ENCODE measurements at regions not wholly inside any gene's neighbourhood (a gene's known extent, or its start where the extent isn't known, plus 50 kb on each side); places are given as distances from the start of the nearest gene placed in this dataset.
A peak's percentile ranks its signal among the peaks of the same experiment; 100 is the strongest.
"Not testable (repeated sequence)": the region's sequence is repeated elsewhere in the genome, so short reads cannot be mapped to it uniquely, and the experiment has no call there.

DNA sequence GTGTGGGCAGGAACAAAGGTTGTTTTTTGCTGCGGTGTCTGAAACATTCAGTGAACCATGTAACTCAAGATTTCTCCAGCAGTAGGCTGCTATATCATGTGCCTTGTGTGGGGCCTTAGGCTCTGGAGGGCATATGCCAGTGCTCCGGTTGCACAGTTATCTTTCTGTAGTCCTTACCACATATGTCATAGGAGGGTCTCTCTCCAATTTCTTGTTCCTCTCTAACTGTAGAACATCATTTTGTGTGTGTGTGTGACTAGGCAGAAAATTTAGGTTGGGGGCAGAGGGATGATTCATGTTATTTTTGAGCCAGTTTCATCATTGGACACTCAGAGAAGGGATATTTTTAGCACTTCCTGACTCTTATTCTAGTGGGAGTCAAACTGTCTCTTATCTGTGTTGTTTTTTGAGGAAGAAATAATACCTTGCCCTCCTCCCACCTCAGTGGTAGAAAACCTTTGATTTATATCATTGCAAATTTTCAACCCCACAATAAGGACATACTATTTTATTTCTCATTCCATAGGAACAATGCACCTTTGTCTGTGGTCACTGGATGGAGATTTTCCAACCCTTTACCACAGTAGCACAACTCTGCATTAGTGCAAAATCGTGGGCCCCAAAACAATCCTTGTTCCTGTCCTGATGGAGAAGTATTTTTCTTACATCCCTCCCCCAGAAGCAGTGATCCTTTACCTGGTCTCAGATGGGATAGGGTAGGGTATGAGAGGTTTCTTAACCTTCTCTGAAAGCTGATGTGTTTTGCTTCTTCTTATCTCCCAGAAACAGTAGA lies 113.9 kb downstream of the CCDC74A start:
- no peak for DNase-seq

DNA sequence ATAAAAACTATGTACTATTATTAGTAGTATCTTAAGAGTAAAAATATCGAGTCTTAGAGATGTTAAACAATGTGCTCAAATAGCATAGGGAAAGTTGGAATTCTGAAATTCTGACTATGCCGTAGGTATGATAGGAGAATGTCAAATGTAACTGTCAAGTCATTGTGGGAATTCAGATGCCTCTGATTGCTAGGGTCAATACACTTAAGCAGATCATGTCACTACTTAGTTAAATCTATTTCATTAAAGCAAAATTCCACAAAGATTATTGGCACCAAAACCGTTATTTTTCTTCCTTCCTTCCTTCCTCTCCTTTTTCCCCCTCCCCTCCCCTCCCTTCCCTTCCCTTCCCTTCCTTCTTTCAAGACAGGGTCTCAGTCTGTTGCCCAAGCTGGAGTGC lies 115.5 kb downstream of the CCDC74A start:
- DNase-seq: not testable (repeated sequence)

DNA sequence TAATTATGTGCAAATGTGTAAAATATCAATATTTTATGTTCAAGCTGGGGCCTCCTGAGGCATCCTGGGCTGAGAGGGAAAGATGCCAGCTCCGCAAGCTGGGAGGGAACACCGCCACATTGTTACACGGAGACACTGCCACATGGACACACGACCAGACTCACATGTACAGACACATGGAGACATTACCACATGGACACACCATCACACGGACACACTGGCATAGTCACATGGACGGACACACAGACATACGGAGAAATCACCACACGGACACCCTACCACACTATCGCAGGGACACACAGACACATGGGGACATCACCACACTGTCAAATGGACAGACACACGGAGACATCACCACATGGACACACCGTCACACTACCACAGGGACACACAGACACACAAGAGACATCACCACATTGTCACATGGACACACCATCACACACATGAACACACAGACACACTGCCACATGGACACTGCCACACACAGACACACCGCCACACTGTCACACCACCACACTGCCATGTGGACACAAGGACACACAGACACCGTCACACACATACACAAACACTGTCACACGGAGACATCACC lies 117.6 kb downstream of the CCDC74A start:
- no peak for DNase-seq

DNA sequence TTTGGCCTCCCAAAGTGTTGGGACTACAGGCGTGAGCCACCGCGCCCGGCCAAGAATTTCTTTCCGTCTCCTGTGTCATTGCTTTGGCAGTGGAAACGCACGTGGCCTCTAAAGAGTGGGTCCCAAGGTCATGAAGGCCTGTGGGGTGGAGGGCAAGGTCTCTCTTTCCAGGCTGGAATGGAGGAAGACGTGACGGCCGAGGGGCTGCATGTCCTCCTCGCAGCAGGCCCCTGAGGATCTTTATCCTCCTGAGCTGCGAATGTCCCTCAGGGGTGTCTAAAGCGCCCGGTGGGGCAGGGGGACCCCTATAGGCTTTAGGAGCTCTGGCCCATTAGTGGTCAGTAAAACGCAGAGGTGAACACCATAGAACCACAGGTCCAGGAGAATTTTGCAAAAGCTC lies 118.5 kb downstream of the CCDC74A start:
- DNase-seq: not testable (repeated sequence)

DNA sequence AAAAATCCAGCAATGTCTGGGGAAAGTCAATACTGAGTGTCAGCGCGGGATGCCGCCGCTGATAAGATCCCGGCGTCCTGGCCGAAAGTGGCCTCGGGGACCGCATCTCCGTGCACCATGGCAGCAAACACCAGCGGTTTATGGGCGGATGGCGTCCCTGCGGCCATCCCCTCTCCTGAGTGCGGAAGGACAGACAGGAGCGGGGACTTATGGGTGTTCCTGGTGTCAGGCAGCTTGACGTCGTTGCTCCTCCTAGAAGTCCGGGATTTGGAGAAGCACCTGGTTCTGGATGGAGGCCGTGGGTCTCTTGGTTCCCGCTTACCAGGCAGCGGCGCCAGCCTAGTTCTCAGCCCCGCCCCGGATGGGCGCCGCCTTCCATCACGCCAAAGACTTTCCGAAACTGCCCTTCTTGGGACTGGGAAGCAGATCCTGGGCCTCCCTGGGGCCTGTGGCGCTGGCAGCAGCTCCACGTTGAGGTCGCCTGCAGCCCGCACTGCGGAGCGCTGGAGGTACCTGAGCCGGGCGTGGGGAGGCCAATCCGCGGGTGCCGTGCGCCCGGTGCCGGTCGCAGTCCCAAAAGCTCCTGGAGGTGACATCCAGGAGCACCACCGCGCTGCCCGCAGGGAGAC lies 119.1 kb downstream of the CCDC74A start:
- DNase-seq: no peak

DNA sequence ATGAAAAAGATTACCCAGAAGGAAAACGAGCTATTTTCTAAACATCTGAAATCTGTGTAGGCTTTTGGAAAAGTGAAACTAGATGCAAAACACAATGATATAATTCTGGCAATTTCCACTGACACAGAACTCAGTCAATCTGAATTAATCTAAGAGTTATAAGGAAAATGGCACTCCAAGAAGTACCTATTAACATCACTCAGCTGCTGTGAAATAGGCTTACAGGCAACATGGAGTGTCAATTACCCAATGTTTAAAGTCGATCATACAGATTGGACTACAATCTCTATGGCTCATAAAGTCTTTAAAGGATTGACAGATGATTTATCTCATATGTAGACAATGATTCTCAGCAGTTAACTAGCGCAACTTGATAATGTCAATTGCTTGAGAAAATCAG lies 120.9 kb downstream of the CCDC74A start:
- not testable (repeated sequence) for DNase-seq

DNA sequence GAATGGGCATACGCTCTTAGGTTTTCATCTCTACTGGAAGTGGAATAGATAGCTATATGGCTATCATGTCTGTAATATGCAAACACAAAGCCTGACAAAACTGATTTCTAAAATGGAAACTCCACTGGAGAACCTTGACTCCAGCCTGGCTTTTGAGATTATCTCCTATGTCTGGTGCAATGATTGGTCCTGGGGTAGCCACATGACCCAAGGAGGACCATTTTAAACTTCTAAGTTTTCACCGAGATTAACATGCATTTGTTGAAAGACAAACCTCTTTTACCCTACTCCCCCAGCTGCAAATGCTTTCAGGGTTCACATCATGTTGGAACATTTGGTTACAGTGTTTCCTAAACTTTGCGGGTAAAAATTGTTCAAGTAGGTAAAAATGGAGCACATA lies 124.6 kb downstream of the CCDC74A start:
- not testable (repeated sequence) for DNase-seq

DNA sequence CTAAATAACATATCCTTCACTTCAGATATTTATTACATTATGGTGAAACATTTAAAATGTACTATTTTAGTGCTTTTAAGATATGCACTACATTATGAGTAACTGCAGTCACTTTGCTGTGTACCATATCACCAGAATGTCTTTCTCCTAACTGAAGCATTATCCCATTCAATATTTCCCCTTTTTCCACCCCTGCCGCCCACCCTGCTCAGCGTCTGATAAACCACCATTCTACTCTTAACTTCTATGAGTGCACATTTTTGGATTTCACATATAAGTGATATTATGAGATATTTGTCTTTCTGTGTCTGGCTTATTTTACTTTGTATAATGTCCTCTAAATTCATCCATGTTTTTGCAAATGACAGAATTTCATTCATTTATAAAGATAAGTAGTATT lies 126.4 kb downstream of the CCDC74A start:
- DNase-seq: not testable (repeated sequence)

DNA sequence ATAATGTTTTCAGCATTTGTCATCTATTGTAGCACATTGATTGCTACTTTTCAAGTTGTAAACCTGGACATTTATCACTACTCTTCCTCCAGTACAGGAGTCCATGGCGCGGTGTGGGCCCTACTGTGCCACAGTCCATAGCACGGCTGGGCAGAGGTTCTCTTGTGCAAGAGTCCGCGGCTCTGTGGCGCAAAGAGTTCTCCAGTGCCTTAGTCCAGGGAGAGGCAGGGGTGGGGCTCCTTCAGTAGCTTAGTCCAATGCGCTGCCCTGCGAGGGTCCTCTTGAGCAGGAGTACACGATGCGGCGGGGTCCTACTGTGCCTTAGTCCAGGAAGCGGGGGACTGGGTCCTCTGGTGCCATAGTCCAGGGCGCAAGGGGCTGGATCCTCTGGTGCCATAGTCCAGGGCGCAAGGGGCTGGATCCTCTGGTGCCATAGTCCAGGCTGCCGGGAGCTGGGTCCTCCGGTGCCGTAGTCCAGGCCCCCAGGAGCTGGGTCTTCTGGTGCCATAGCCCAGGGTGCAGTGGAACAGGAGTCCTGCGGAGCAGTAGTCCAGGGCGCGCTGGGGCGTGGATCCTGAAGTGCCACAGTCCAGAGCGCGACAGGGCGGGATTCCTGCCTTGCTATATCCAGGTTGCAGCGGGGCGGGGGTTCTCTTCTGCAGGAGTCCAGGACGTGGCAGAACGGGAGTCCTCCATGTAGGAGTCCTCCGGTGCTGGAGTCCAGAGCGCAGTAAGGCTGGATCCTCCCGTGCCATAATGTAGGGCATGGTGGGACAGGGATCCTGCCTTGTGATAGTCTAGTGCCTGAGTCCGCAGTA lies 129.3 kb downstream of the CCDC74A start:
- DNase-seq: no peak

DNA sequence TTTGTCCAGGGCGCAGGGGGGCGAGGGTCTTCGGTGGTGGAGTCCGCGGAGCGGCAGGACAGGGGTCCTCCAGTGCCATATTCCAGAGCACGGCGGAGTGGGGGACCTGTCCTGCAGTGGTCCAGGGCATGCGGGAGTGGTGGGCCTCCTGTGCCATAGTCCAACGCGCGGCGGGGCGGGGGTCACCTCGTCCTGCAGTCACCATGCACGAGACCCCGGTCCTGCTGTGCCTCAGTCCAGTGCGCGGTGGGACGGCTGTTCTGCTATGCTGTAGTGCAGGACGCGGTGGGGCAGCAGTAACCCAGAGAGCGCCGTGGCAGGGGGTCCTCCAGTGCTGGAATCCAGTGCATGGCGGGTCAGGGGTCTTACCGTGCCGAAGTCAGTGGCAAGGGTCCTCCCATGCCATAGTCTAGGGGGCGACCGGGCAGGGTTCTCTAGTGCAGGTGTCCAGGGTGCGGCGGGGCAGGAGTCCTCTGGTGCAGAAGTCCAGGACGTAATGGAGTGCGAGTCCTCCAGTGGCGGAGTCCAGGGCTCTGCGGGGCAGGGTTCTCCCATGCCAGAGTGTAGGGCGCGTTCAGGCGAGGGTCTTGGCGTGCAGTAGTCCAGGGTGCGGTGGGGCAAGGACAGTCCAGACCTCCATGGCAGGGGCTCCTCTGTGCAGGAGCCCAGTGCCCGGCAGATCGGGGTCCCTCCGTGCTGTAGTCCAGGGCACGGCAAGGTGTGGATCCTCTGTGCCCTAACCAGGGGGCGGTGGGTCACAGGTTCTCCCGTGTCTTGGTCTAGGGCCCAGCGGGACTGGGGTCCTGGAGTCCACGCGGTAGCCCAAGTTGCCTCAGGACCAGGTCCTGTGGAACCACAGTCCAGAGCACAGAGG lies 130.4 kb downstream of the CCDC74A start:
- no peak for DNase-seq

DNA sequence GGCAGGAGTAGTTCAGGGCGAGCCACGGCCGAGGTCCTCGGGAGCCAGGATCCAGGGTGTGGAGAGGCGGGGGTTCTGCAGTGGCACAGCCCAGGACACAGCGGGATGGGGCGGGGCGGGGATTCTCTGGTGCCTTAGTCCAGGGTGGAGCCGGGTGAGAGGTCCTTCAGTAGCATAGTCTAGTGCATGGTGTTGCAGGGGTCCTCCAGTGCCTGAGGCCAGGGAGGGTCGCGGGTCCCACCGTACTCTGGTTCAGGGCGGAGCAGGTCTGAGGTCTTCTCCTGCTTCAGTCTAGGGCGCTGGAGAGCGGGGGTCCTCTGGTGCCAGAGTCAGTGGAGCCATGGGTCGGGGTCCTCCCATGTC lies 131.1 kb downstream of the CCDC74A start:
- DNase-seq: no peak

DNA sequence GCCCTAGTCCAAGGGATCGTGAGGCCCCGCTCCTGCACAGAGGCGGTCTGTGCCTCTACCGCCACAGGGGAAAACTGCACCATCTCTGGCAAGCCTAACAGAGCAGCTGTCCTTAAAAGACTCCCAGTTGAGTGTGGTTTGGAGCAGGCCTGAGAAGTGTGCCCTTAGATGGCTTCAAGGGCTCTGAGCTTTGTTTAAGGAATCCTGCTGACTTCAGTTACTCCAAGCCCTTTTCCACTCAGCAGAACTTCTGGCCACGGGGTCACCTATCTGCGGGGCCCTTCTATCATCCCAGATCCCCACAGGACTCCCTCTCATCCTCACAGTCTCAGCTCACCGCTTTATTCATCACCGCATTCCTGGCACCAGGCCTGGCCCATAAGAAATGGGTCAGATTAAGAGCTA lies 131.5 kb downstream of the CCDC74A start:
- DNase-seq: no peak

DNA sequence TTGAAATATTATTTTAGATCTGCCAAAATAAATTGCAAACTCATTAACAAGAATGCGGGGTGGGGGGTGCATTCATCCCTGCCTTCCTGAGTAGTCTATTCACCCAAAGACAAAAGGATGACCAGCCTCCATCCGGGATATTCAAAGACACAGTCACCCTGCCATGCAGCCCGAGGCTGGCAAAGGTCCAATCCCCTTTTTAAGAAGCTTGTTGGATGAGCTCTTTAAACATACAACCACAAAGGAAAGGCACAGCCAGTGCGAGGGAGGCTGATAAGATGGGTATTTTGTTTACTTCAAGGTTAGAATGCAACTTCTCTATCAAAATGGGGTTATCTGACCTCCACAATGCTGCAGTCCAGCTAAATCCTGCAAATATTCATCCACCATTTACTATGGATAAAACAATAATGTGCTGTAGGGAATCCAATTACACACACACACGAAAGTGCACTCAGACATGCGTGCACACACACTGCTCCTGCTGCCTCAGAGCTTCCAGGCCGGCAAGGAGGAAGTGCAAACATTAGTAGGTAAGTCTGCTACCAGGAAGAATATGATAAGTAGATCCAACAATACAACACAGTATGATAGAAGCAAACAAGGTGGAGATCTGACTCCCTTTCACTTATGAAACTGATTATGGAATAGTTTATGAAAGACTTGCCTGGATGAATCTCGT lies 133.6 kb downstream of the CCDC74A start:
- DNase-seq: not testable (repeated sequence)

DNA sequence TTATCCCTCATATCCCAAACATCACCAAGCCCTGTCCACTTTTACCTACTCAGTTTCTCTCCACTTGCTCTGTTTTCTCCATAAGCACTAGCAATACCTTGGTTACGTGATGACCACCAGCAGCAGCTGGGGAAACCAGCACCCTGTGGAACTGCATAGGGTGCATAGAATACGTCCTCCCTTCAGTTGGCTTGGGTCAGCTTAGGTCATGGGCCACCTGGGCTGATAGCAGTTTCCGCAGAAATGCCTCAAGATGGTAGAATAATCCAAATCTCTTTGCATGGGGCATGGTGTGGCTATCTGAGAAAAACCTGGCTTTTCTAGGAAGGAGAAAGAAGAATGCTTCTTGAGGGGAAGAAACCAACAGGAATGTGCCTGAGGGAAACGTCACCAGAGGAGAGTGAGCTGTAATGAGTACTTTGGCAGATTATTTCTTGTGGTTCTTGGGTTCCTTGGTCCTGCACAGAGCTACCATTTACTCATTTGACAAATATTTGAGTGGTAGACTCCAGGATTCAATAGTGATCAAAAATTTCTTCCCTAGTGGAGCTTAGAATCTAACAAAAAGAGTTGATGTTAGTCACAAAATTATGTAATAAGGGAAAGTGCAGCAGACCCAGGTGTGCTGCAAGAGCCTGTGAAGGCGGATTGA lies 134.3 kb downstream of the CCDC74A start:
- not testable (repeated sequence) for DNase-seq

DNA sequence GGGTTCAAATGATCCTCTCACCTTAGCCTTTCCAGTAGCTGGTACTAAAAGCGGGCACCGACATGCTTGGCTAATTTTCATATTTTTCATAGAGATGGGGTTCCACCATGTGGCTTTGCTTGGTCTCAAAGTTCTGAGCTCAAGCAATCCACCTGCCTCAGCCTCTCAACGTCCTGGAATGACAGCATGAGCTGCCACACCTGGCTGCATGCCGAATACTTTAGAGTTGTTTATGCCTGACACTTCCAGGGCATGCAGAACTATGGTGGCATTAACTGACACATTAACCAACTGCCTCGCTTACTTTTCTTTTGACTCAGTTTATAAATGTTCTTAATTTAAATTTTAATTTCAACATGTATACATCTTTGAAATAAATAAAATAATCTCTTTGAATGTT lies 135.8 kb downstream of the CCDC74A start:
- DNase-seq: not testable (repeated sequence)

DNA sequence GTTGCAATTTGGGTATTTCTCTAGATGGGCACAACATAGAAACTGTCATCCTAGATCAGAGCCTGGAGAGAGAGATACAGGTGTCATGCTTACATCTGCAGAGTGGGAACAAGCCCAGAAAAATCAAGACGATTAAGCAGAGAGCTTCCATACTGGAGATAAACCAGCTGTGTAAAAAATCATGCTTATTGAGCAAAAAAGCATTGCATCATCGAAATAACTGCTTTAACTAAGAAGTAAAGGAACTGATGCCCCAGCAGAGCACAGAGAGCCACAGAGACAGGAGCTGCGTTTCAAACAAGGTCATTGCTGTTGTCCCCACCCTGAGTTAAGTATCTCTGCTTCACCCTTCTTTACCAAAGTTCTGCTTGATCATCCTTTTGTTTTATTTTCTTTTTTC lies 138.0 kb downstream of the CCDC74A start:
- not testable (repeated sequence) for DNase-seq

DNA sequence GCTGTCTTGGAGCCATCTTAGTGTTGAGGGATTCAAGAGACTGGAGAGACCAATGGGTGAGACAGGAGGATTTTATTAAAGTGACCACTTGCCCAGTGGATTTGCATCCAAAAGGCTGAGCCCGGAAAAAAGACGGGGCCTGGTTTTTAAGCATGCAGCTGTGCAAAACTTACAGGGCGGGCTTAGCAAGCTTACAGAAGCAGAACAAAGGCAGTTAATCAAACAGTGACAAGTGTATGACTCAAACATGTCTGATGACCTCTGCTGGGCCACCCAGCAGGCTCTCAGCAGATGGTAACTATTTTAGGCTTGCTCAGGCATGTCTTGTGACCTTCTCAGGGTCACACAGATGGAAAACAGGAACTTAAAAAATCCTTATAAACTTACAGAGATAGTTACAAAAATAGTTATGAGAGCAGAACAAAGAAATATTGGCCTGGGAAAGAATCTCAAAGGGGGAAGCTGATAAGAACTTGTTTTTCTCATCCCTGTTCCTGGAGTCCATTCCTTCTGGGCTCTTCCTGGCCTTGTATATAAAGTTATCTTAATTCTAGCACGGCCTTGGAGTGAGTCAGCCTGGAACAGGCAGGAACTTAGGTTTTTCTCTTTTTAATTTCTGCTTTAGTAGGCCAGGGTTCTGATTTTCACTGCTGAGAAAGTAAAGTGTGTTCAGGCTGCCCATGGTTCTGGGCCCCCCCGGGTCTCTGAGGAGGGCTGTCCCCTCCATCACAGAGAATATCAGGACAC lies 141.3 kb downstream of the CCDC74A start:
- DNase-seq: not testable (repeated sequence)

DNA sequence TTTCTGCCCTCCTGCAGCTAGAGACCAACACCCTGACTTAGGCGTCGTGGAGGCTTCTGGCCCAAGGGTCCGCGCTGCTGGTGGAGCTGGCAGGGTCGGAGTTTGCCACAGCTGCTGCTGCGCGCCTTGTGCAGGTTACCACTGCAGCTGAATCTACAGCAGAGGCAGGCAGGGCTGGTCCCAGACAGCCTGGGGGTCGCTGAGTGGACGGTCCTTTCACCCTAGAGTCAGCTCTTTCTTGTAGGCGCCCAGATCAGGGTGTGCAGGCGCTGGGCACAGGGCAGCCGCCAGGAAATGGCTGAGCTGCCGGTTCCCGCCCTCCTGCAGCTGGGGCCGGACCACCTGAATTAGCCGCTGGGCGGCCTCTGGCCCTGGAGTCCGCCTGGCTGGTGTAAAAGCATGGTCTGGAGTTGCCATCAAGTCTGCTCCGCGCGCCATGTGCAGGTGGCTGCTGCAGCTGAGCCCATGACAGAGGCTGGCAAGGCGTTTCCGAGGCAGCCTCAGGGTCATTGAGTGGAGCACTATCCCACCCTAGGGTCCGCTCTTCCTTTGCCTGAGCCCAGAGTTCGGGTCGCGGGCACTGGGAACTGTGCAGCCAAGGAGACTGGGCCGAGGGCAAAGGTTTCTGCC lies 144.3 kb downstream of the CCDC74A start:
- not testable (repeated sequence) for DNase-seq

DNA sequence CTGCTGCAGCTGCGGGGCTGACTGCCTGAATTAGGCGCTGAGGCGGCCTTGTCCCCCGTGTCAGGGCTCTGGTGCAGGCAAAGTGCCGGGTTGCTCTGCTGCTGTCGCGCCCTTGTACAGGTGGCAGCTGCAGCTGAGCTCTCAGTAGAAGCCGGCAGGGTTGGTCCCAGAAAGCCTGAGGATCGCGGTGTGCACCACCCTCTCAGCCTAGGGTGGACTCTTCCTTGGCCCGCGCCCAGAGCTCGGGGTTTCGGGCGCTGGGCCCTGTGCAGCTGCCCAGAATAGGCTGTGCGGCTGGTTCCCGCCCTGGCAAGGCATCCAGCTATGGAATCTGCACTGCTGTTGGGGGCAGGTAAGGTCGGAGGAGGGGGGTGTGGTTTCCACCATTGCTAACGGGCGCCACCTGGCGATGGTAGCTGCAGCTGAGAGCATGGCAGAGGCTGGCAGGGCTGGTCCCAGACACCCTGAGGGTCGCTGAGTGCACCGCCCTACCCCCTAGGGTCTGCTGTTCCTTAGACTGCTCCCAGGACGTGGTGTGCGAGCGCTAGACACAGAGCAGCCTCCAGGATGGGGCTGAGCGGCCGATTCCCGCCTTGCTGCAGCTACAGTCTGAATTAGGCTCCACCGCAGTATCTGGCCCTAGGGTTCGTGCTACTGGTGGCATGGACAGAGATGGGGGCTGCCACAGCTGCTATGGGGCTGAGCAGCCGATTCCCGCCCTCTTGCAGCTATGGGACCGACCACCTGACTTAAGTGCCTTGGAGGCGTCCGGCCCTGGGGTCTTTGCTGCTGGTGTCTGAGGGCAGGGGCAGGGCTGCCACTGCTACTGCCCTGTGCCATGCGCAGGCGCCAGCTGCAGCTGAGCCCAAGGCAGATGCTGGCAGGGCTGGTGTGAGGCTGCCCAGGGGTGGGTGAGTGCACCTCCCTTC lies 145.0 kb downstream of the CCDC74A start:
- DNase-seq: peak in 1 of 4 experiments; percentile 12
